NCI-H82 (cell line): ENCODE measurements at regions not wholly inside any gene's neighbourhood (a gene's known extent, or its start where the extent isn't known, plus 50 kb on each side); places are given as distances from the start of the nearest gene placed in this dataset.
"Not testable (repeated sequence)": the region's sequence is repeated elsewhere in the genome, so short reads cannot be mapped to it uniquely, and the experiment has no call there.

Experiments used
- DNase-seq: peaks from one replicate; lab custom pipeline; 2025; lab: John Stamatoyannopoulos, UW

DNA sequence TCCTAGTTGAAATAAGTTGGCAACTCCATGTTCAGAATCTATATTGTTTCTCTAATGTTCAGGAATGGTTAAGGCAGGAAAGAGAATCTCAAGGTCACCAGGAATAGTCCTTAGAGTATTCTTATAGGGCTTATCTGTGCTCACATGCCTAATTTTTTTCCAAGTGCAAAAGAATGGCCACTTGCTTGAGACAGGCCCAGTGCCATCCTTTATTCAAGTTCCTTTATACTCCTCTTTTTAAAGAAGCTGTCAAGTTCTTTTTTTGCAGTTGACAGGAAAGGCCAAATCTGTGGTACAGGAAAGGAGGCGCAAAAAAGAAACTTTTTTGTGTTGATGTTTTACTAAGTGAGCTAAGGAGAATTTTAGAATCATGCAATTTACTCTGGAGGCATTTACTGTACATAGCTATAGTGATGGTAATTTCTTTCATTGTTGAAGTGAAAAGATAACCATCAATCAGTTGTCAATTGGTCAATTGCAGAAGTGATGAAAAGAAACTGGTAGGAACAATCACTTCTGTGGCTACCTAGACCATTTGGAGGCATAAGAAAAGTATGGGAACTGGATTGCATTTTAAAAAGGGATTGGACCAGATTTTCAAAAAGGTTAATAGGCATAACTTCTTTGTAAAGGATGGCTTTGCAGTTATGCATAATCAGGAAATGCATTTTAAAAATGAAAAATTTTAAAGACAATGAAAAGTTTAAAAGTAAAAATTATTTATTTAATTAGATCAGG lies 102.5 kb upstream of the SOX2 start:
- DNase-seq: no peak

DNA sequence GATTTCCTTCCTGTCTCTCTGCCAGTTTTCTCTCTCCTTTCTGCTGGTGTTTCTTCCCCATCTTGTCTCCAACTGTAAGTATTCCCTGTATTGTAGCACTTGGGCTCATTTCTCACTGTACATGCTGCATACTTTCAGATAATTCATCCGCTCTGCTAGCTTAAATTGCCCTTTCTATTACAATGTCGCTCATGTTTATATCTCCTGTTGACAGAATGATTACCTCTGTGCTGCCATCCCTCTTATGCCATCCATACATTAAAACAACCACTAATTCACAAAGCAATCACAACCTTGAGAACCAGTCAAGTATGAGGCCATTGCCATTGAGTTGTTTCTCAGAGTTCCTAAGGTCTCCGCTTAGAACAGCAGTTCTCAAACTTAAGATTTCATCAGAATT lies 107.5 kb upstream of the SOX2 start:
- DNase-seq: no peak

DNA sequence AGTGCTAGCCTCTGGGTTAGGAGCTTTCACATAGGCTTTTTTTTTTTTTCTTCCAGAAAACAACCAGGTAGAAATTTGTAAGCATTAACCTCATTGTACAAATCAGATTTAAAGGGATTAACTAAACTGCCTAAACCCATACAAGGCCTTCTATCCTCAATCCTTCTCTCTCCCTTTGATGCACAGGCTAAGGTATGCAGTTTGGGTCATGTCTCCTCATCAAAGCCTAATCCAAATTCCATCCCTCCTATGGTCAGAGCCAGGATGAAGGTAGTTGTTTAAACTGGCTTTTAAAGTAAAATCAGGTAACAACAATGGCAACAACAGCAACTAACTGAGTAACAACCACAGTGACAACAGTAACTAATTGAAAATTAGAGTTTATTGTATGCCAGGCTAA lies 115.6 kb upstream of the SOX2 start:
- DNase-seq: no peak

DNA sequence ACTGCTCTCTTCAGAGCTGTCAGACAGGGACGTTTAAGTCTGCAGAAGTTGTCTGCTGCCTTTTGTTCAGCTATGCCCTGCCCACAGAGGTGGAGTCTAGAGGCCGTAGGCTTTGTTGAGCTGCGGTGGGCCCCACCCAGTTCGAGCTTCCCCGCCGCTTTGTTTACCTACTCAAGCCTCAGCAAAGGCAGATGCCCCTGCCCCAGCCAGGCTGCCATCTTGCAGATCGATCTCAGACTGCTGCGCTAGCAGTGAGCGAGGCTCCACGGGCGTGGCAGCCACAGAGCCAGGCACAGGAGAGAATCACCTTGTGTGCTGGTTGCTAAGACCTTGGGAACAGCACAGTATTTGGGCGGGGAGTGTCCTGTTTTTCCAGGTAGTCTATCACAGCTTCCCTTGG lies 120.8 kb upstream of the SOX2 start:
- not testable (repeated sequence) for DNase-seq

DNA sequence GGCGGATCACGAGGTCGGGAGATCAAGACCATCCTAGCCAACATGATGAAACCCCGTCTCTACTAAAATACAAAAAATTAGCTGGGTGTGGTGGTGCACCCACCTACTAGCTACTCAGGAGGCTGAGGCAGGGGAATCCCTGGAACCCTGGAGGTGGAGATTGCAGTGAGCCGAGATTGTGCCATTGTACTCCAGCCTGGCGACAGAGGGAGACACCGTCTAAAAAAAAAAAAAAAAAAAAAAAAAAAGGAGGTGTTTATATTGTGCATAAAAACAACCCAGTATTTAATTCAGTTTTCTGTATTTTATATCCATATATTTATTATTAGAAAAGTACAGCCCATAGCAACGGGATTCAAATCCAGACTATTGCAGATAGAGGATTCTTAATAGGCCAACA lies 129.1 kb upstream of the SOX2 start:
- no peak for DNase-seq

DNA sequence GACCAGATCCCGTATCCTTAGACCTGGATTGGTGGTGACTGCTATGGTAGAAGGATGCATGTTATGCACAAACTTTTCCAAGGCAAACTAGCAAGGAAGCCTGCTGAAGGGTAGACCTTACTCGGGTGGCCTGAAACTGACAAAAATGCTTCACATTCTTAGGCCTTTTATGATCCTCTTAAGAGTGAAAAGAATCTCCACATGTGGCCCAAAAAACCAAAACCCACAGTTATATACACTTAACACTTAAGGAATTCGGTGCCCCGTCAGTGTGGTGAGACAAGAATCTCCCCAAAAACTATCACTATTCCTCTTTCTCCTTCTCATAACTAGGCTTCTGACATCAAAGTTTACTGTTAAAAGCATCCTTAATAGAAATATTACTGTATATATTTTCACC lies 130.1 kb upstream of the SOX2 start:
- no peak for DNase-seq

DNA sequence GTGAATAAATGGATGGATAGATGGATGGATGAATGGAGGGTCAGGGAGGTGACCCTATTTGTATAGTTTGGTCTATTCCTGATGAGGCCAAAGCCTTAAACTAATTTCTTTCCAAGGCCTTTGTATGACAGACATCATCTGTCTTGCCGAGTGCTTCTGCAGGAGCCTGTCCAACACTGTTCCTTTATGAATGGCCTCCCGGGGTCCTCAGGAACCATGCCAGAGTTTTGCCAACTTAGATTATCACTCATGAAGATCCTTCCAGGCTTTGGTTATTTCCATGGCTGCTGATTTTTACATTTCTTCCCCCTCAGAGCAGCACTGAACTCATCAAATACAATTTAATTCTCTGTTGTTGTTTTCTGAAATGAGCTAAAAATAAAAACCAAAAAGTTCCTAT lies 133.0 kb upstream of the SOX2 start:
- DNase-seq: no peak

DNA sequence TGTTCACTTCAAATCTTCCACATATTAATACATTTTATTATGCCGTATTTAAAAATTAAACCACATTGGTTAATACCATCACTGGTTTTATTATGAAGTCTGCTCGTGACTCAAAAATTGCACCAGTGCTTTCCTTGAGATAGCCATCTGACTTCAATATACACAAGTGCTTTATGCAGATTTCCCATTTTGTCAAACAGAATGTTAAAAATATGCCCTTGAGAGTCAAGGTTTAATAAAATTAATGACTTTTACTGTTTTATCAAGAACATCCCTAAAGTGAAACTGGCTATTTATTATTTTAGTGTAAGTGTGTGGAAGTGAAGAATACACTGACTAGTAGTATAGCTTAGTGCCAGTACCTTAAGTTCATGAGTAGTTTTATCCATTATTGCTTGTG lies 139.3 kb upstream of the SOX2 start:
- no peak for DNase-seq

DNA sequence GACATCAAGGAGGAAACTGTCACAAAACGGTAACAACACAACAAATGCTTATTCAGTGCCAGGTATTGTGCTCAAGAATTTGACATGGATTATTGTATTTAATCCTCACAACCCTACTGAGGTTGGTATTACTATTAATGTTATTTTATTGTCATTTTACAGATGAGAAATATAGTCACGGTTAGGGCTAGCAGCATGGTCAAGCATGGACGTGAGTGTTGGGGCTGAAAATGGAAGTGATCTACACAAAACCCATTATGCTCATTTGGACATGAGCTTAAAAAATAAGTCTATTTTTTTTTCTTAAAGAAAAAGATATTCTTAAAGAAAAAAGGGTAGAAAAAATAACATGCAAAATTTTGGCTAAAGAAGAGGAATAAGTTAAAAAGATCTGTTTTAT lies 141.3 kb upstream of the SOX2 start:
- no peak for DNase-seq

DNA sequence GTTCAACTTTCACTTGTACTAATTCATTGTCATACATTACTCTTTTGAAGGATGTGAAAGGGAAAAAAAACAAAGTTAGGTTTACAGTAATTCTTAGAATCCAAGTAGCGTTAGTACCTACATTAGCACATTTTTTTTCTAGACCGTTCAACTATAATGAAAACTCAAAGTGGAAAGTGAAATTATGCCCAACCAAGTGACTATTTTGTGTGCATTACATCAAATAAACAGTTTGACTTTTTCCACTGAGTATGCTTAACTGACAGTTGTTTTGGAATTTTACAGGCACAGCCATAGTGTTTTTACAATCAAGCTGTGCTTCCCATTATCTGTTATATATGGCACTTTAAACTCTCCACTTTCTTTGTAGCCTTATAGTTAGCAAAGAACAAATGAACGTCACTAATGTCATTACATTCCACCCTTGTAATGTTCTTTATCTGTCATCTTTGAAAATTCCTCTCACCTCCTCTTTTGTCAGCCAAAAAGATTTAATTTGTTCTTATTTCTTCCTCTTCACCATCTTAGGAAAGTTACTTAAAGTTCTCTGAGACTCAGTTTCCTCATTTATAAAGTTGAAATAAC lies 142.3 kb upstream of the SOX2 start:
- DNase-seq: no peak

DNA sequence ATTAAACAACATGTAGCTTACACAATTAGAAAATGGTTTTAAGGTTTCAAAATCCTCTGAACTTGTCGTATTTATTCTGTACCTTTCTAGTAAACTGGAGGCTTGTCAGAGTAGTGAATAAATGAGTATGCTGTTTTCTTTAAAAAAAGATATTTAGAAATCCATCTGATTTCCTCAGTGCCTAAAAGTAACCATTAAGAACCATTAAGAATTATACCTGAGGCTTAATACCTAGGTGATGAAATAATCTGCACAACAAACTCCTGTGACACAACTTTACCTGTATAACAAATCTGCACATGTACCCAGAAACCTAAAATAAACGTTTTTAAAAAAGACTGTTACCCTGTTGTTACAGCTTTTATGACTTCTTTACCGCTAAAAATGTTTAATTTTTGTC lies 143.0 kb upstream of the SOX2 start:
- DNase-seq: no peak

DNA sequence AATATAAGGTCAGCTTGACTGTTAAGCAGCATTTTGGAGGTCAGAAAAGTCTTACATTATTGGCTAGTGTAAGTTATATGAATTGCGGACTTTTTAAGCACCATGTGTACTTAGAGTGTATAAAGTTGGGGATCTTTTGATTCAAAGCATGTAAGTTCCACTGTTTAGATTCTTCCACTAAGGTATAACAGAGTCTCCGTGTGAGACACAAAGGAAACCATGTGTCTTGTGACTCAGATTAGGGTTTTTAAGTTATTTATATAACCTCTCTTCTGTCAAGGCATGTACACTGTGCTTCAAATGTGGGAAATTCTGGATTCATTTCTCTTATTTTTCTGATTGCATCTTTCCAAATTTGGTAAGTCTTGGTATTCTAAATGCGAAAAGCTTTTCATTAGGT lies 143.5 kb upstream of the SOX2 start:
- DNase-seq: no peak

DNA sequence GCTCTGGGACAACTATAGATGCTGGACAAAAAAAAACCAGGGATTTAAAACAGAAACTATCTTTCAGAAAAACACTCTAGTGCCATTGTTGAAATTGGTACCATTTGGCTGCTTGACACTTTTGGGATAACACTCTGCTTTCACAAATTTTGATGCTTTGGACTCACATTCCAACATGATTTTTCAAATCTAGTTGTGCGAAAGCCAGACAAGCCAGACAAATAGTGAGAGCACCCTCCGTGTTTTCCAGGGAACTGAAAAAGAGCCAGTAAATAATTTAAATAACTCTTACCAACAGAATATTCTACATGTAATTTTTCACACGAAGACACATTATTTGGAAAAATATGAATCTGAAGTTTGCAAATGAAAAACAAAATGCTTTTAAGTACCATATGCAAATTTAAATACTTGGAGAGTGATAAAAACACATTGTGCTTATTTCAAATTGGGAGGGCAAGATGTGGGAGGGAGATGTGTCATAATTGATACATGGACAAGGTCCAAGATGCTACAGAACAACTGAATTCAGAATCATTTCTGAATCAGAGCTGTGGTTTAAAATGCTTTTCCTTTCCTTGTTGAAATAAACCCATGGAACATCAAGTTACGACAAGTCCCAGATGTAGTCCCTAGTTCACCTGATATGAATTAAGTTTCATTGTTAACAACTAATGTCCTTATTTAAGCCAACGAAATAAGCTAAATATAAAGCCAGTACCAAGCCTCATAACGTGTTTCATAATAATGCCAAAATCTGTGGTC lies 144.2 kb upstream of the SOX2 start:
- DNase-seq: no peak

DNA sequence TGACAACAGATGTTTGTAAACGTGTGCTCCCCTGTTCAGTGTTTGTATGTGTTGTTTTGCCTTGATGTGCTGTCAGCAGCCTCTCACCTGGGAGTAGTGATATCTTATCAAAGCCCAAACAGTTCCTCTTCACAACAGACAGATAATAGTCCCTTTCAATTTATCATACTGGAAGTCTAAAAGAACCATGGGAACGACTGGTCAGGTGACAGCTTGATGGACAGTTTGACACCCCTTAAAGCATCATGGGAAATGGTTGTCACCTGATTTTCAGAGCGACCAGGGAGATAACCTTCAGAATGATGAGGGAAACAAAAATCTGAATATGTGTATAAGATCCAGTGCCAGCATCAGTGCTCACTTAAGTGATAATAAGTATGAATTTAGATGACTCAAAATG lies 146.3 kb upstream of the SOX2 start:
- no peak for DNase-seq

DNA sequence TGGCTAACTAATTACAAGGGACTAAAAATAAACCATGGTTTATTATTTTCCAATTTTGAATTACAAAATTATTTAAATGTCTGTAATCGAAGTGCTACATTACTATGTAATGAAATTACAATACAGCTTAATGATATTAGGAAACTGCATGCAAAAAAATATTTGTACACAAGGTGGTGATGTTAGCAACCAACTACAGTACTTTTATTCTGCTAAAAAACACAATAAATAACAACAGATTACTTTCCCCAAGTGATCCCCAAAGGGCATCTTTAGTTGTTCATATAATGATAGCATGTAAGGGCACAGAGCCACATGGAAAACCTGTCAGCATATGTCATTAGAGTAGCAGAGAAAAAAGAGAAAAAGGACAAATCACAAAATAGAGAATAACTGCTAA lies 147.5 kb upstream of the SOX2 start:
- no peak for DNase-seq

DNA sequence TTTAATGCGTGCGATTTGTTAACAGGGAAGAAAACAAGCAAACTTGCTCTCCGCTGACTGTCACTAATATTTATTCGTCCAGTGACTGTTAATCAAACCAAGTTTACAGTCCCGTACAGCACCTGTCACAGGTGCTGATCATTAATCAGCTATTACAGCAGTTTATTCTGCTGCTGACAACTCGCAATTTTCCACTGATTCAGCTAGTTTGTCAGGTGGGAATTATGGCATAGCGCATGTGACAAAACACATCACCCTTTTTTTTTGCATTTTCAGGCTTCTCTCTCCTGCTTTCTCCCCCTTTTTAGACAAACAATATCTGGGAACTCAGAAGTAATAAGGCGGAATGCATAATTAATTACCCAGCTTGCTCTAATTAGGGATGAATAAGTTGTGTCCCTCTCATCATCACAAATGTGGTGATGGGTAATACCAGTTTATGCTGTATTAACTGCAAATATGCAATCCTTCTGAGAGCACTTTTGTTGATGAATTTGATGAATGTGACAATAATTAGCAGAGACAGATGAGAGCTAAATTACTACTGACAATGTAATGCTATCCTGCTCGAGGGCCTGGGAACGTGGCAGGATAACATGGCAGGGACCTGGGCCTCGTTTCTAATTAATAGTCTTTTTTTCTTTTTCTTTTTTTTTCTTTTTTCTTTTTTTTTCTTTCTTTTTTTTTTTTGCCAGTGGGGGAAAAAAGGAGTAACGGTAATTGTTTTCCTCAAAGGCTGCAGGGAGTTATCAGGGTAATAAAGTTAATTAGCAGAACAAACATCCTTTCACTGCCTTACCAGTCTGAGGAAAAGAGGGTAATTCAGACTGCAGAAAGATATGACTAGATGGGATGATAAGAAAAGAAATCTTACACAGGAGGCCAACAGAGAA lies 150.3 kb upstream of the SOX2 start:
- no peak for DNase-seq

DNA sequence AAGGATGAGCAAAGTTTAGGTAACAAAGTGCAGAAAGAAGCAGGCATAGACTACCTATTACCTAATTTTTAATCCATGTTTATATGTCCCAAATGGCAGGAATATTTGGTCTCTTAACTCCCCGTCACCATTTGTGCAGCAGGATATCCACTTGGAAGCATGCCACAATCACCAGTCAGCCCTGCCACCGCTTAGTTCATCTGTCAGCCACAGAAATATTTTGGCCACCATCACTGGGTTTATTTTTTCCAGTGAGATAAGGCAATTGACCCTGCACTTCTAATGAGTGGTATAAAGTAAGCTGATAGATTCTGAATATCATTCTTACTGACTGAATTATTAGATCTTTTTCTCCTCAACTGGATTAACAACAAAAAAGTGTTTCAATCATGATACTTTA lies 152.9 kb upstream of the SOX2 start:
- DNase-seq: no peak

DNA sequence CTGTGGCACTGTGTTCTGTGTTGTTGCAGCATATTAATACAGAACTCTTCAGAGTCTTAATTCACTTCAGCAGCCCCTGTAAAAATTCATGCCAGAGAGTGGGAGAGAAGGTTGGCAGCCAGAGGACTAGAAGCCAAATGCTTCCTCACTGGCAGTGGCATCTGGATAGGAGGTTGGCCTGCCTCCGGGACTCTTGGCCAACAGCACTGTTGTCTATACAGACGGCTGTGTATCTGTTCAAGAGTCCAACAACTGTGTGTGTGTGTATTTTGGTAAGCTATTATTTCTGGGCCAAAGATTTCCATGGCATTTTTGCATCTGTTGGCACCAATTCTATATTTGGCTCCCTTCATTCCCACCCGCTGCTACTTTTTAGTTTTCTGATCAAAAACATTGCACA lies 156.0 kb upstream of the SOX2 start:
- no peak for DNase-seq

DNA sequence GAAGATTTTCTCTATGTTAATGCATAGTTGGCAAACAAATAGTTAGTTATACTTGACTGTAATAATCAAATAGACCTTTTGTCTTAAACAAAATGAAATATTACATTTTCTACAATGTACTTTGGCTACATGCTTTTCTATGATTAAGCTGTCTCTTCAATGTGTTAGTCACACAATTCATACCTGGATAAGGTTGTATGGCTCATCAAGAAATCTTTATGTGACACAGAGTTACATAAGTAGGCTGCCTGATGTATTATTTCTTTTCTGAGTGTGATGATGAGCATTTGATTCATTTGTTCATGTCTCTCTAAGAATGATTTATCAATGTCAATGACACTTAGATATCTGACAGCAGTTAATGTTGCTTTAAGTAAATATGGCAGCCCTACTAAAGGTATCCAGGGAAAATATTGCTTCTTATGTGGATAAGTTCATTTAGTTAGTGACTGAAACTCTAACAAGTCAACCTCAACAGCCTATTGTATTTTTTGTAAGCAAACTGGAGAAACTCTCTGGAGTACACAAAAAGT lies 157.4 kb upstream of the SOX2 start:
- no peak for DNase-seq

DNA sequence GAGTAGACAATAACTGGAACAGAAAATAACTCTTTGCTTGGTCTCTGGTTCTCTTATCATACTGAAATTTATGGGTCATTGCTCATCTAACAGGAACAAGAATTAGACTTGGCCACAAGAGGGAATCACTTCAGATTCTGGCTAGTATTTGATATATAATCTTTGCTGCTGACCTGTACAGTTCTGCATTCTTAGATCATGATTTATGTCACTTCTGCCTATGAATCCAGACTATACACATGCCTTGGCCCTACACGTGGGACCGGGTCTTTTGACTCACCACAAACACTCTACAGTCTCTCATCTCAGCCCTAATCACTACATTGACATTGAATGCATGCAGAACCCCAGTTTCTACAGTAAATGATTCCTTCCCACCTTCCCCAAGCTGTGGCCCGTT lies 162.5 kb upstream of the SOX2 start:
- no peak for DNase-seq

DNA sequence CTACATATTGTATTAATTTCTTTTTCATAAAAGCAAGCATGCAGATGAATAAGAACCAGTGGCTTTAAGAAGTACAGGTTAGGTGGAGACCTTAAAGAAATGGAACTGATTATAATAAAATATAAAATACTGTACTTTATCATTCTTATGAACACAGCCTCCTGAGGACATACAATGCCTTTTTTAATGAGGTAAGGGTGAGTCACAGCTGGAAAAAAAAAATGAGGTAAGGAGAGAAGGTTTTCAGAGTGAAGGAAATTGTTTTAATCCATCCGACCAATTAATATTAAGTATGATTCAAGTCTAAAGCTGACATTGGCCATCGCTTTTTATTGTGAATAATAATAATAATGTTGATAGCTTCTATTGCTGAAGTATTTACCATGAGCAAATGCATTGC lies 170.3 kb upstream of the SOX2 start:
- no peak for DNase-seq

DNA sequence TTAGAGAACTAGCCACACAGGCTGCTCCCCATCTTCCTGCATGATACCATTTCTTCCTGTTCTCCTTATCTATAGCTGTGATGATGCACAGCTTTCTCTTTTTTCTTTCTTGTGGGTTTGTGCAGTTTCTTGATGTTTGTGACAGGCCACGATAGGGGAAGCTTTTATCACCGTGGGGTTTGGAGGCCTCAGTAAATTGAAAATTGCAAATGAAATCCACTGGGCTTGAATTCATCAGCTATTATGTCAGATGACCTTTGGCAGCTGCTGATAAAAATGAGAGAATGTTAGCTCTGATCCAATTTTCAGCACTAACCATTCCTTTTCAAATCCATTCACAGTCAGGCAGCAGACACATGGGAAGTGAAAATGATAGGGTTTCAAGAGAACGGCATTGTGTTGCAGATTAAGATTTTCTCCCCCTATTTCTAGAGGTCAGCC lies 176.9 kb upstream of the SOX2 start:
- no peak for DNase-seq
